Stimulated activated CD8-positive, alpha-beta memory T cell treated with anti-CD3 and anti-CD28 coated beads, Interleukin-4, amount 100 ng/mL, for 4 hours (primary cell): ENCODE measurements at regions not wholly inside any gene's neighbourhood (a gene's known extent, or its start where the extent isn't known, plus 50 kb on each side); places are given as distances from the start of the nearest gene placed in this dataset.

Source experiments
- DNase-seq, 2 donors: peaks; one replicate each; pipeline ENCODE4 v3.0.0-alpha.2; 2020; ENCODE audit warnings: low read depth in 2 of 2, low spot score in 1 of 2

GRCh38 chr2:121038891-121039616 is 245.9 kb downstream of the TFCP2L1 start:
- no peak for DNase-seq

GRCh38 chr2:121039679-121040078 is 245.3 kb downstream of the TFCP2L1 start:
- no peak for DNase-seq

- DNase-seq = no peak
Observed at GRCh38 chr2:121041516-121041915, 243.5 kb downstream of the TFCP2L1 start.

GRCh38 chr2:121043061-121043826 is 241.8 kb downstream of the TFCP2L1 start:
- no peak for DNase-seq

- DNase-seq = no peak
Observed at GRCh38 chr2:121043827-121044222, 241.2 kb downstream of the TFCP2L1 start.

GRCh38 chr2:121044412-121044811 is 240.6 kb downstream of the TFCP2L1 start:
- DNase-seq = no peak

- DNase-seq = no peak
Observed at GRCh38 chr2:121045245-121045644, 239.8 kb downstream of the TFCP2L1 start.

- DNase-seq = no peak
Observed at GRCh38 chr2:121046335-121046734, 238.7 kb downstream of the TFCP2L1 start.

GRCh38 chr2:121047383-121047782 is 237.6 kb downstream of the TFCP2L1 start:
- DNase-seq = no peak

GRCh38 chr2:121049131-121049530 is 235.9 kb downstream of the TFCP2L1 start:
- no peak for DNase-seq

GRCh38 chr2:121049950-121050585 is 234.9 kb downstream of the TFCP2L1 start:
- no peak for DNase-seq

- no peak for DNase-seq
Observed at GRCh38 chr2:121051311-121051710, 233.7 kb downstream of the TFCP2L1 start.

GRCh38 chr2:121052023-121052422 is 233.0 kb downstream of the TFCP2L1 start:
- no peak for DNase-seq

- DNase-seq = no peak
Observed at GRCh38 chr2:121052521-121052920, 232.5 kb downstream of the TFCP2L1 start.

- no peak for DNase-seq
Observed at GRCh38 chr2:121055088-121055487, 229.9 kb downstream of the TFCP2L1 start.

- no peak for DNase-seq
Observed at GRCh38 chr2:121055501-121055900, 229.5 kb downstream of the TFCP2L1 start.

GRCh38 chr2:121058852-121059558 is 226.0 kb downstream of the TFCP2L1 start:
- no peak for DNase-seq

GRCh38 chr2:121059651-121060649 is 225.1 kb downstream of the TFCP2L1 start:
- DNase-seq = no peak

GRCh38 chr2:121061633-121062032 is 223.4 kb downstream of the TFCP2L1 start:
- no peak for DNase-seq

- no peak for DNase-seq
Observed at GRCh38 chr2:121063471-121063870, 221.5 kb downstream of the TFCP2L1 start.
